Skin of body (tissue), 1 donor: ENCODE measurements at regions not wholly inside any gene's neighbourhood (a gene's known extent, or its start where the extent isn't known, plus 50 kb on each side); places are given as distances from the start of the nearest gene placed in this dataset.

ENCODE experiments used
- DNase-seq: peaks from one replicate; lab custom pipeline; 2025; lab: John Stamatoyannopoulos, UW

GRCh38 chr2:16828044-16828827 is 162.6 kb upstream of the CYRIA start:
- no peak for DNase-seq

DNA sequence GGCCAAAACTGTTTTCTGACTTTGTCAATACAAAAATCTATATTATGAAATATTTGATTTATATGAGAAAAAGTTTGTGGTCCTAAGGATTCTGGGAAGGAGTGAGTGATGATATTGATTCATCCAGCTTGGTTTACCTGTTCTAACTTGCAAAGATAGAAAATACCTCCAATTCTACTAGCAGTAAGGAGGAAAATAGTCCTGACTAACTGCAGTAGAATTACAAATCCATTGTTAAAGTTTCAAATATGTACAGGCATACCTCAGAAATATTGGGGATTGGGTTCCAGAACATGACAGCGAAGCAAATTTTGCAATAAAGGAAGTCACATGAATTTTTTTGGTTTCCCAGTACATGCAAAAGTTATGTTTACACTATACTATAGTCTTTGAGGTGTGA is 158.8 kb upstream of the CYRIA start:
- DNase-seq = no peak

DNA sequence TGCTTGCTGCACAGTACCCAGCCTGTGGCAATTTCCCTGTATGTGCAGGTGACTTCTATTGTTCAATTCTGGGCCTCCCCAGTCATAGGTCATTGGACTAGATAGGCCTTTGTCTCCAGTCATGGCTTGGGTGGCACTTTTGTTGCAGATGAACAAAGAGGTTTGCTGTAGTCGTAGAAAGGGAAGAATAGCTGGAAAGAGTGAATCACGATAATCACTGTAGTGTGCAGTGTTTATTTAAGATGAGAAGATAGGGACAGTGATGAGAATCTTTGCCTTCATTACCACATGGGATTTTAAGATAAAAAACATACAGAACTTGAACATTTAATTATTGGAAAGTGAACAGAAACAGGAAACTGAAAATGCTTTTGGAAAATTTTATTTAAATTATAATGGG is 156.1 kb upstream of the CYRIA start:
- no peak for DNase-seq

GRCh38 chr2:16818203-16818556 is 152.5 kb upstream of the CYRIA start:
- DNase-seq = no peak

GRCh38 chr2:16817305-16818202 is 151.9 kb upstream of the CYRIA start:
- DNase-seq = no peak

DNA sequence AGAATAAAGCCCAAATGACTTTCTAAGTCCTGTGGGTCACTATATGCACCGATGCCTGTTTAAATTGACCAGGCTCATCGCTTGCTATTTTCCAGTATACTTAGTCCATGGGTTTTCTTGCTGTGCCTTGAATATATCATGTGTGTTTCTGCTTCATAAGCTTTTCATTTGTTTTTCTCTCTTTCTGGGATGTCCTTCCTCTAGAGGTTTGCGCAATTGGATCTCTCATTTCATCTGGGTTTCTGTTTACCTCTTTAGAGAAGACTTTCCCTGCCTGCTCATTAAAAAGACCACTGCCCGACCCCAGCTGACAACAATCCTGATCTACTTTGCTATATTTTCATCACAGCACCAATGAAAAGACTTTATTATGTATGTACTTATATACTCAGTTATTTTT is 150.9 kb upstream of the CYRIA start:
- DNase-seq = no peak

GRCh38 chr2:16816016-16816415 is 150.4 kb upstream of the CYRIA start:
- no peak for DNase-seq

DNA sequence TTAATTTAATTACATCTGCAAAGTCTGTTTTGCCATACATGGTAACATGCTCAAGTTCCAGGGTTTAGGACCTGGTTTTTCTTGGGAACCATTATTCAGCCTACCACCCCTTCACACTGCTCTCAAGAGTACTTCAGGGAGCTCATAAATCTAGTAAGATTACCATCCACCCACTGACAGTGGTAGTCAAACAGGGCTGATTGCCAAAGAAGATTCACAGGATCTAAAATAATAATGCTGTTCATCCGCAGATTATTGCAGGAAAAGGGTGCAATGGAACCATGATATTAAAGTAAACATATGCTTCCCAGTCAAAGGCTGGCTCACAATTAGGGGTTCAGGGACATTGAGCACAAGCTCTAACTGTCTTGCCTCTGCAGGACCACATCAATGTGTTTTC is 148.0 kb upstream of the CYRIA start:
- no peak for DNase-seq

DNA sequence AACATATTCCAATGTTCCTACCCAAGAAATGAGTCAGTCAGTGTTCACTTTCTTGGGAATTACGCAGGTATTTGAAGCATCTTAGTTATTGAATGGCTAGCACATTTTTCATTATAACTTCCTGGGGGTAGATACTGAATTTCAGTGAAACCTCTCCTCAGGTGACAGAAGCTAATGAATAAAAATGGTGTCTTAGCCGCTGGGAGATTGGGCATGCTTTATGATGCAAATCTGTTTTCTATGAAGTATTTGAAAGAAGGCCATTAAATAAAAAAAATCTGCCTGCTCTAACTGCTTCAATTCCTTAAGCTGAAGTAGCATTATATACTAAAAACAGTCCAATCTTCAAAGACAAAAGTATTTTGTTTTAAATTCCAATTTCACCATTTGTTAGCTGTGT is 132.8 kb upstream of the CYRIA start:
- DNase-seq = no peak

- no peak for DNase-seq
These were observed 125.9 kb upstream of the CYRIA start for GRCh38 chr2:16791496-16791895.

GRCh38 chr2:16785149-16785548 is 119.5 kb upstream of the CYRIA start:
- no peak for DNase-seq

- no peak for DNase-seq
These were observed 119.0 kb upstream of the CYRIA start for GRCh38 chr2:16784652-16785051.

GRCh38 chr2:16777123-16777870 is 111.7 kb upstream of the CYRIA start:
- no peak for DNase-seq

GRCh38 chr2:16775899-16776231 is 110.2 kb upstream of the CYRIA start:
- no peak for DNase-seq

DNA sequence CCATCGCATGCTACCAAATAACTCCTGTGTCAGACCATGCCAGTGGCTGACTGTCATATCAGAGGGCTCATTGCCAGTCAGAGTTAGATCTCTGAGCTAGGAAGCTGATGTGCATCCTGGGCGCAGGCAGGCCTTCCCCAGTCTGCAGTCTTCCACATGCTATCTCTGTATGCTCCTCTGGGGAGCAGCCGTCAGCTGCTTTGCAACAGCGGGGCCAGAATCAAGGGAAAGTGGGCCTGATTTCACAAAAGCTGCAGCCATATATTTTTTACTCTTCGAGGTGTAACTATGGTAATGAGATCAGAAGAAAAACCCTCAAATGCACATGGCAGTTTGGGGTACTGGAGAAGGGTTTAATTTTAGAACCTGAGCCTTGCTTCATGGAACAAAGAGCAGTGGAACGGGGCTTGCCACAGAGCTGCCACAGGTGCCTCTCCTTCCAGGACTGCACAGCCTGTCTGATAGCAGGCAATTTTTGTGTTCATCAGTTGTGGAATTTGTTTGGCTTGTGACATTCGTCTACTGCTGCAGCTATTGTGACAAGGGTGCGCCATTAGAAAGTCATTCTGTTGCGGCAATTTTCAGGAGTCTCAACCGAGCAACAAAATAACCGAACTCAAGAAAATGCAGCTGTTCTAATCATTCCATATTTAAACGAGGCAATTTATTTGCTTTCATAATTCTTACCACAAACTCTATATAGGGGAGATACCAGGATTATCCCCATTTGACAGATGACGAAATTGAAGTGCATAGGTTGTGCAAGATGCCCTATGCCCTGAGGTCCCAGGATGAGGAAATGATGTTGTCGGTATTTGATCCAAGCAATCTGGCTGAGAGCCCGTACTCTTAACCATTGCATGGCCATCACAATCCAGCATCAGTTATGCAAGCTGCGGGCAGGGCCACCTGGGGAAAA is 109.6 kb upstream of the CYRIA start:
- DNase-seq = no peak

- no peak for DNase-seq
These were observed 108.5 kb upstream of the CYRIA start for GRCh38 chr2:16774091-16774490.

DNA sequence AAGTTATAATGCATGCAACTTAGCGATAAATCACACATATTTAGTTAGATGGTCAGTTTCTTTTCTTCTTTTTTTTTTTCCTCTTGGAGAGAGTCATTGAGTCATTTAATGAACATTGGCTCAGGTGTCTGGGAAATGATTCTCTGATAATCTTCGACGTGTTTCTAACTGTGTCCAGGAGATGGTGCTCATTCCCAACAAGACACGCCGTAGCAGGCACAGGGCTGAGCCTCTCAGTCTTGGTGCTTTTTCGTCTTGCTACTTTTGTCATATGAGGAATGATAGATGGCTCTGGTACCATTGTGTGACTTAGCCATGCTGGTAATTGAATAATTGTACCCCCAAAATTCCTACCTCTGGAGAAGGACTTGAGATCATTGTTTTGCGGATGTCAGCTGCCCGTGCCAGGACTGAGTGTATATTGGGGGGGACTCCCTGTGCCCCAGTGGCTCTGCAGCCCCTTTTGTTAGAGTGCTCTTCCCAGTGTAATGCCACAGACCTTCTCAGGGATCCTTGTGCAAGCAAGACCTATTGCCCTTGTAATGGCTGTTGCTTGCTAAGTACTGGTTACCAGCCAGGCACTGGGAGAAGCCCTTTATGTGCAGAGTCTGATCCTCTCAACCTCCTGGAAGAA is 107.6 kb upstream of the CYRIA start:
- no peak for DNase-seq

- DNase-seq = no peak
These were observed 102.3 kb upstream of the CYRIA start for GRCh38 chr2:16767789-16768476.

DNA sequence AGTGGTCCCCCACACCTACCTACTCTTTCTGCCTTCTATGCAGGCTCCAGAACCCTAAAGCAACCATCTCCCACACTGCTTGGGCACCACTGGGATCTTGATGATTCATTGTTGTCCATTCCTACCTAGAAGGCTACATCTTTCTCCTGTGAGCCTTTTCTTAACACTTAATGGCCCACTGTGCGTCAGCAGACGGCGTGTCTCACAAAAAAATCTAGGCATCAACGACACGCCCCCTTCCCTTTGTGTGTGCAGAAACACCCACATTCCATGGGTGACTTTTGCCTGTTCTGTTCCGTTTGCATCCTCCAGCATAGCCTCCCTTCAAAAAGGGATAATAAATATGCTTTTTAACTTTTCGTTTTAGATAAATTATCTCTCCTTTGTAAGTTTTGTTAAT is 99.7 kb upstream of the CYRIA start:
- DNase-seq = no peak

GRCh38 chr2:16764487-16764886 is 98.9 kb upstream of the CYRIA start:
- DNase-seq = no peak
